Esophagus muscularis mucosa (tissue), 4 donors: ENCODE measurements at regions not wholly inside any gene's neighbourhood (a gene's known extent, or its start where the extent isn't known, plus 50 kb on each side); places are given as distances from the start of the nearest gene placed in this dataset.

Source experiments
- DNase-seq: peaks from one replicate; pipeline ENCODE4 v3.0.0-alpha.2; 2017; ENCODE audit errors: extremely low spot score
- H3K27ac ChIP-seq, 4 donors: fragments of 200-600 bp; sonication (generic); replicated peaks in 1 of 4; 1 replicate in 3 of 4; 2 replicates in 1 of 4; pipeline ENCODE4 v1.5.1; 2016 to 2019; ENCODE audit warnings: mild to moderate bottlenecking in 1 of 4
- H3K27me3 ChIP-seq, 4 donors: fragments of 200-600 bp; sonication (generic); one replicate each; pipeline versions ENCODE4 v1.5.1 to v1.6.0; 2016 to 2019
- H3K36me3 ChIP-seq, 4 donors: fragments of 200-600 bp; sonication (generic); one replicate each; pipeline ENCODE4 v1.5.1; 2016 to 2019
- H3K4me1 ChIP-seq, 4 donors: fragments of 200-600 bp; sonication (generic); one replicate each; pipeline ENCODE4 v1.5.1; 2016 to 2019
- H3K4me3 ChIP-seq, 4 donors: fragments of 200-600 bp; sonication (generic); 1 replicate in 2 of 4; 2 replicates in 2 of 4; pipeline ENCODE4 v1.5.1; 2016 to 2019; ENCODE audit warnings: mild to moderate bottlenecking in 4 of 4, moderate library complexity in 1 of 4
- H3K9me3 ChIP-seq, 4 donors: fragments of 200-600 bp; sonication (generic); 1 replicate in 3 of 4; 2 replicates in 1 of 4; pipeline ENCODE4 v1.5.1; 2016 to 2019
- EP300 ChIP-seq: sonication (generic); formaldehyde crosslinking; IDR thresholded peaks from one replicate; pipeline ENCODE4 v1.6.1; 2017; ENCODE audit warnings: antibody characterized with exemption
- POLR2A ChIP-seq: fragments of 450-650 bp; IDR thresholded peaks from one replicate; pipeline ENCODE4 v1.6.1; 2017; ENCODE audit warnings: antibody characterized with exemption, moderate library complexity, mild to moderate bottlenecking, low read depth
- POLR2AphosphoS5 ChIP-seq, 2 donors: sonication (generic); formaldehyde crosslinking; IDR thresholded peaks; one replicate each; pipeline ENCODE4 v1.6.1; 2017; ENCODE audit warnings: antibody characterized with exemption in 2 of 2
- WGBS: methylation state at CpG from one replicate; pipeline ENCODE4 v1.1.5; 2018; 5-methylcytosine and 5-hydroxymethylcytosine counted together
- intact Hi-C: fragments of 100-400 bp; cut with DNase I; formaldehyde crosslinking; loops from one replicate; pipeline ENCODE4 v1.15.1; 2023
- TF ChIP-seq, protein P1 (sequence below), 3 experiments: fragments of 200-600 bp in 2 of 3; fragments of 450-650 bp in 1 of 3; sonication (generic) in 2 of 3; IDR thresholded peaks; one replicate each; pipeline ENCODE4 v1.5.1; 2017 to 2019; ENCODE audit warnings: antibody characterized with exemption in 3 of 3, mild to moderate bottlenecking in 2 of 3, moderate library complexity in 1 of 3

DNA sequence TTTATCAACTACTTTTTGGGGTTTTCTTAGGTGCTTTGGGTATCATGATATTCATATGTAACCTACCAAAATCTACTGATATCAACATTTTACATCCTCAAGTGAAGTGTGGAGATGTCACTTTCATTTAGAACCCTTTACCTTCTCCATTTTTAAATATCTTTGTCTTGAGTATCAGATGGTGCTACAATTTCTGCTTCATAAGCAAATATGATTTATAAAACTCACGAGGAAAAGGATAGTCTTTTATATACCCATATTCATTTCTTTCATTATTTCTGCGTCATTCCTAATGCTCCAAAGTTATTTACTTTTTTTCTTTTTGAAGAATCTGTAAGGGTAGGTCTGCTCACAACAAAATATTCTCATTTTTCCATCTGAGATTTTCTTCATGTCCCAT lies 991.7 kb downstream of the CDH11 start:
- Histone ChIP-seq H3K27me3 (no peaks in the 10 kb centered on the region), H3K36me3 (no peaks in the 10 kb centered on the region), H3K9me3 (no peaks in the 10 kb centered on the region), H3K4me3 (no peak overlapping the region), H3K27ac (no peak overlapping the region), H3K4me1 (peaks cover 0 to 10% (median 4%) of the 10 kb centered on the region in 4 donors)
- WGBS = 90% methylated on average over 2 of the region's 2 CpGs
- no peak for DNase-seq
- no peak for TF ChIP-seq POLR2AphosphoS5 (IDR thresholded peaks at IDR 0.05)
- TF ChIP-seq POLR2A = no peak
- no peak for TF ChIP-seq EP300
- intact Hi-C loops = no loop called here

GRCh38 chr16:64122177-64122576 lies 999.7 kb downstream of the CDH11 start:
- WGBS = 51% methylated on average over 2 of the region's 2 CpGs
- Histone ChIP-seq H3K36me3 (no peaks in the 10 kb centered on the region), H3K4me3 (no peak overlapping the region), H3K27me3 (no peaks in the 10 kb centered on the region), H3K27ac (no peak overlapping the region), H3K4me1 (no peaks in the 10 kb centered on the region), H3K9me3 (no peaks in the 10 kb centered on the region)
- TF ChIP-seq EP300 (no peak), POLR2A (no peak), POLR2AphosphoS5 (IDR thresholded peaks at IDR 0.05) (no peak)
- TF ChIP-seq, protein P1, sequence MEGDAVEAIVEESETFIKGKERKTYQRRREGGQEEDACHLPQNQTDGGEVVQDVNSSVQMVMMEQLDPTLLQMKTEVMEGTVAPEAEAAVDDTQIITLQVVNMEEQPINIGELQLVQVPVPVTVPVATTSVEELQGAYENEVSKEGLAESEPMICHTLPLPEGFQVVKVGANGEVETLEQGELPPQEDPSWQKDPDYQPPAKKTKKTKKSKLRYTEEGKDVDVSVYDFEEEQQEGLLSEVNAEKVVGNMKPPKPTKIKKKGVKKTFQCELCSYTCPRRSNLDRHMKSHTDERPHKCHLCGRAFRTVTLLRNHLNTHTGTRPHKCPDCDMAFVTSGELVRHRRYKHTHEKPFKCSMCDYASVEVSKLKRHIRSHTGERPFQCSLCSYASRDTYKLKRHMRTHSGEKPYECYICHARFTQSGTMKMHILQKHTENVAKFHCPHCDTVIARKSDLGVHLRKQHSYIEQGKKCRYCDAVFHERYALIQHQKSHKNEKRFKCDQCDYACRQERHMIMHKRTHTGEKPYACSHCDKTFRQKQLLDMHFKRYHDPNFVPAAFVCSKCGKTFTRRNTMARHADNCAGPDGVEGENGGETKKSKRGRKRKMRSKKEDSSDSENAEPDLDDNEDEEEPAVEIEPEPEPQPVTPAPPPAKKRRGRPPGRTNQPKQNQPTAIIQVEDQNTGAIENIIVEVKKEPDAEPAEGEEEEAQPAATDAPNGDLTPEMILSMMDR (IDR thresholded peaks at IDR 0.05) = no peak
- intact Hi-C loops = no loop called here
- no peak for DNase-seq

- WGBS = 80% methylated on average over 3 of the region's 3 CpGs
- Histone ChIP-seq H3K4me3 (no peak overlapping the region), H3K9me3 (no peaks in the 10 kb centered on the region), H3K27ac (no peak overlapping the region), H3K4me1 (no peaks in the 10 kb centered on the region), H3K27me3 (no peaks in the 10 kb centered on the region), H3K36me3 (no peaks in the 10 kb centered on the region)
- no peak for DNase-seq
- TF ChIP-seq, protein P1 (IDR thresholded peaks at IDR 0.05) = no peak
- TF ChIP-seq POLR2AphosphoS5 (IDR thresholded peaks at IDR 0.05) (no peak), EP300 (no peak), POLR2A (no peak)
- intact Hi-C loops = no loop called here
Measured at GRCh38 chr16:64121473-64121872, 1000.4 kb downstream of the CDH11 start.

DNA sequence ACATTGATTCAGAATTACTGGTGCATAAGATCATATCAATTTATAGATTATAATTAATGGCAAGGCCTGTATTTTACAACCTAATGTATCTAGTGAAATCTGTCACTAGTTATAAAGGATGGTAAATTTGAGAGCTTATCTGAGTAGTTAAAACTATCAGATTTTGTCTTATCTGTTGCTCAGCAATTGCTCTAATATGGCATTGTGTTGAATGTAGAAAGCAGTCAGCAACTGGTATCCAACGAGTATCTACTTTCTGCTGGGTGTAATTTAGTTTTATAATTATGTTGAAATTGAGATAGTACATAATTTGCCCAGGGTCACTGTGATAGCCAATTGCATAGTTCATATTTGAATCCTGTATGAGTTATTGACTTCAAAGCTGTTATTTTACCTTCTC lies 1005.7 kb downstream of the CDH11 start:
- no peaks in the 10 kb centered on the region for H3K27me3 ChIP-seq
- 87% methylated on average over 1 of the region's 1 CpG for whole genome bisulfite sequencing
- H3K36me3 ChIP-seq = no peaks in the 10 kb centered on the region

DNA sequence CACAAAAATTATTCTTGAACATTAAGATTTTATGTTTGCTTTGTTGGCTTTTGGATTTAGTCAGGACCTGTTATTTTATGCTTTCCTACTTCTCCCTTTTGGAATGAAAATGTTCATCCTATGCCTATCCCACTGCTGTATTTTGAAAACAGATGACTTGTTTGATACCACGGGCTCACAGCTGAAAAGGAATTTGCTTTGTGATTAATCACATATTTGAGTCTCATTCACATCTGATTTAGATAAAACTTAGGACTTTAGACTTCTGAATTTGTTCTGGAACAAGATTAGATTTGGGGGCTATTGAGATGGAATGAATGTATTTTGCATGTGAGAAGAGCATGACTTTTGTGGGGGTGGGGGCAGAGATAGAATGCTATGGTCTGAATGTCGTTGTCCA lies 1012.6 kb downstream of the CDH11 start:
- intact Hi-C loops = no loop called here
- H3K4me3 ChIP-seq = no peak overlapping the region
- H3K4me1 ChIP-seq = no peaks in the 10 kb centered on the region
- WGBS = 80% methylated on average over 2 of the region's 2 CpGs
- no peak overlapping the region for H3K27ac ChIP-seq
- H3K27me3 ChIP-seq = no peaks in the 10 kb centered on the region
- H3K9me3 ChIP-seq = no peaks in the 10 kb centered on the region
- no peak for DNase-seq
- TF ChIP-seq EP300 = no peak
- TF ChIP-seq POLR2AphosphoS5 (IDR thresholded peaks at IDR 0.05) = no peak
- TF ChIP-seq, protein P1 (IDR thresholded peaks at IDR 0.05) = no peak
- TF ChIP-seq POLR2A = no peak
- H3K36me3 ChIP-seq = no peaks in the 10 kb centered on the region

More for the DNA sequence above, 1005.7 kb downstream of the CDH11 start:
- H3K4me1 ChIP-seq = no peaks in the 10 kb centered on the region
- no peaks in the 10 kb centered on the region for H3K9me3 ChIP-seq
- H3K27ac ChIP-seq = no peak overlapping the region
- no peak for DNase-seq
- TF ChIP-seq POLR2AphosphoS5 (IDR thresholded peaks at IDR 0.05) = no peak
- TF ChIP-seq POLR2A = no peak
- no peak for TF ChIP-seq EP300
- TF ChIP-seq, protein P1 (IDR thresholded peaks at IDR 0.05) = no peak
- intact Hi-C loops = no loop called here
- no peak overlapping the region for H3K4me3 ChIP-seq
